GM12865 (cell line): ENCODE measurements at regions not wholly inside any gene's neighbourhood (a gene's known extent, or its start where the extent isn't known, plus 50 kb on each side); places are given as distances from the start of the nearest gene placed in this dataset.
"Not testable (repeated sequence)": the region's sequence is repeated elsewhere in the genome, so short reads cannot be mapped to it uniquely, and the experiment has no call there.

Source experiments
- DNase-seq: peaks from one replicate; pipeline ENCODE4 v3.0.0; 2010; ENCODE audit warnings: low read depth
- H3K4me3 ChIP-seq: 2 replicates; pipeline ENCODE4 v1.5.1; 2011; ENCODE audit warnings: mild to moderate bottlenecking, low read depth, low read length, control low read depth
- TF ChIP-seq, protein P1 (sequence below): IDR thresholded peaks from 2 replicates; pipeline ENCODE4 v1.5.1; 2011; ENCODE audit warnings: low read length, control low read depth, low read depth, inconsistent platforms; ENCODE audit not compliant: insufficient read depth; ENCODE audit errors: missing control alignments

DNA sequence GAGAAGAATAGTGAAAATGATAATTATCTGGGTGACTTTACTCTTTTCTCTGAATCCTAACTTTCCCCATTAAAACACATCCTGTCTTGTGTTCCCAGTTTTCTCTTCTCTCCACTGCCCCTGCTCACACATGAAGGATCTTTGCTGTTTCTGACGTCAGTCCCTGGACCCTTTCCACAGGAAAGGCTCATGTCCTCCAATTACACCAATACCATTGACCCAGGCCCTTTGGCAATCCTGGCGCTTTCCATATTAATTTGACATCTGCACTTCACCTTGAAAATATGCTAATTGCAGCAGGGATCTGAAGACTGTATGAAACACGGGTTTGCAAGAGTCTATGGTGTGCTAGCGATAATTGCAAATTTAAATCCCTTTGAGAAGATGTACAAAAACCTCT lies 170.2 kb upstream of the GOT2 start:
- H3K4me3 ChIP-seq: no peak overlapping the region
- no peak for DNase-seq
- TF ChIP-seq, protein P1, sequence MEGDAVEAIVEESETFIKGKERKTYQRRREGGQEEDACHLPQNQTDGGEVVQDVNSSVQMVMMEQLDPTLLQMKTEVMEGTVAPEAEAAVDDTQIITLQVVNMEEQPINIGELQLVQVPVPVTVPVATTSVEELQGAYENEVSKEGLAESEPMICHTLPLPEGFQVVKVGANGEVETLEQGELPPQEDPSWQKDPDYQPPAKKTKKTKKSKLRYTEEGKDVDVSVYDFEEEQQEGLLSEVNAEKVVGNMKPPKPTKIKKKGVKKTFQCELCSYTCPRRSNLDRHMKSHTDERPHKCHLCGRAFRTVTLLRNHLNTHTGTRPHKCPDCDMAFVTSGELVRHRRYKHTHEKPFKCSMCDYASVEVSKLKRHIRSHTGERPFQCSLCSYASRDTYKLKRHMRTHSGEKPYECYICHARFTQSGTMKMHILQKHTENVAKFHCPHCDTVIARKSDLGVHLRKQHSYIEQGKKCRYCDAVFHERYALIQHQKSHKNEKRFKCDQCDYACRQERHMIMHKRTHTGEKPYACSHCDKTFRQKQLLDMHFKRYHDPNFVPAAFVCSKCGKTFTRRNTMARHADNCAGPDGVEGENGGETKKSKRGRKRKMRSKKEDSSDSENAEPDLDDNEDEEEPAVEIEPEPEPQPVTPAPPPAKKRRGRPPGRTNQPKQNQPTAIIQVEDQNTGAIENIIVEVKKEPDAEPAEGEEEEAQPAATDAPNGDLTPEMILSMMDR: no peak

DNA sequence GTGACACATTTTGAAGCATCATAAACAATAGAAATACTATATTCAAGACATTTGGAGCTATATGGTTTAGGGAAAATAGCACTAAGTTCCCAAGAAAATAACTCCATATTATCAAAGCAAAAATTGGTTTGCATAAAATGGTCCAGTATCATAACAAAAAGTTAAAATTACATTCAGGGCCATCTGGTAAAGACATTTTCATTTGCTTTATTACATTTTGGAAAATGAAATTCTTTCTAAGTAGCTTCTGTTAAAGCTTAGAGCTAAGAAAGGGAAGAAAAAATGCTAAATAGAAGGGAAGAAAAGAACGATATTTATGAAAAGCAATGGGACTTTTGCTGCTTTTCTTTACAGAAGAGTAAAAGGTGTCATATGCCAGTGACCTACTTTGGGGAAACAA lies 155.4 kb upstream of the GOT2 start:
- TF ChIP-seq, protein P1: no peak
- DNase-seq: no peak

DNA sequence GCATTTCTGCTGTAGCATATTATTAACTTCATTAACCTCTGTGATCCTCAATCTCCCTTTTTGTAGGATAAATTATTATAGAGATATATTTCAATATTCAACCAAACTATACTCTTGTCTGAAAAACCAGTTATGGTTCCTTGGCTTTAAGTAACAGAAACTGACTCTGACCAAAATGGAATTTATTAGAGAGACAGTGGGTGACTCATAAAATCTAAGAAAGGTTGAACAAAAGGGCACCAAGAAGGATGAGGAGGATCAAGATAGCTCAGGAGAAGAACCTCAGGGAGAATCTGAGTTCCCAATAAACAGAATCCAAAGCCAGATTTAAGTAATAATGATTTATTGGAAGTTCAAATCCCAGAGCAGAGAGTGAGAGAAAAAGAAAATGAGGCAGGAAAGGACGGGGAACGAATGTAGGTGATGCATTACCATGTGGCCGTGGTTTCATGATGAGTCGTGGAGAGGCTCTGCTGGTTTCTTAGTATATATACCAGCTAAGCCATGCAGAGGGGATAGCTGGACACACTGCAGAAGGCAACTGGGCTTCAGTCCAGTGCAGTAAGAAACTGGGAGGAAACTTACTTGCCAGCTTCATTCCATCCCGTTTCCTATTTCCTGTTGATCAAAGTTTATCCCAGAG lies 151.5 kb upstream of the GOT2 start:
- TF ChIP-seq, protein P1: no peak
- peak; percentile 16 for DNase-seq
- no peak overlapping the region for H3K4me3 ChIP-seq

More for the DNA sequence above, 155.4 kb upstream of the GOT2 start:
- no peak overlapping the region for H3K4me3 ChIP-seq

DNA sequence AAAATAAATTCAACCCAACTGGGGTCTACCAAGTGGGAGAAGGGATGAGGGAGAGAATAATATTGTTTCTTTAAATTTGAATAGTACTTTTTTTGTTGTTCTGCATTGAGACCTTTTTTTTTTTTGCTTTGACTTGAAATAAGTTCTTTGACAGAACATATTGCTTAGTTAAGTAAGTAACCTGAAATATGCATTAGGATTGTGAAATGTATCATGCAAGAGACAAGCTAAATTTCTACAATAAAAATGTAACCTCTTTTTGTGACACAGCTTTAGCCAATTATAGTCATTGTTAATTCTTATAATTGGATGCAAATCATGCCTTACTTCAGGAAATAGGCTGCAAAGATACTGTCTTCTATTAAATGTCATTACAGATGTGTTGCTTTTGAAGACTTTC lies 150.0 kb upstream of the GOT2 start:
- H3K4me3 ChIP-seq: no peak overlapping the region
- TF ChIP-seq, protein P1: no peak
- DNase-seq: no peak

DNA sequence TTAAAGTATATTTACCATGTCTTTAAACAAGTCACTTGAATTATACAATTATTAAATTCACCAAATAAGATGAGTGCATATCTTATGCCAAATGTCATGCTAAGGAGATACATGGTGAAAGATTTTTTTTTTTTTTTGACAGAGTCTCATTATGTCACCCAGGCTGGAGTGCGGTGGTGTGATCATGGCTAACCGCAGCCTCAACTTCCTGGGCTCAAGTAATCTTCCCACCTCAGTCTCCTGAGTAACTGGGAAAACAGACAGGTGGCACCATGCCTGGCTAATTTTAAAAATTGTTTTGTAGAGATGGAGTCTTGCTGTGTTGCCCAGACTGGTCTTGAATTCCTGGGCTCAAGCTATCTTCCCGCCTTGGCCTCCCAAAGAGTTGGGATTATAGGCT lies 149.0 kb upstream of the GOT2 start:
- TF ChIP-seq, protein P1: no peak
- no peak for DNase-seq
- no peak overlapping the region for H3K4me3 ChIP-seq

DNA sequence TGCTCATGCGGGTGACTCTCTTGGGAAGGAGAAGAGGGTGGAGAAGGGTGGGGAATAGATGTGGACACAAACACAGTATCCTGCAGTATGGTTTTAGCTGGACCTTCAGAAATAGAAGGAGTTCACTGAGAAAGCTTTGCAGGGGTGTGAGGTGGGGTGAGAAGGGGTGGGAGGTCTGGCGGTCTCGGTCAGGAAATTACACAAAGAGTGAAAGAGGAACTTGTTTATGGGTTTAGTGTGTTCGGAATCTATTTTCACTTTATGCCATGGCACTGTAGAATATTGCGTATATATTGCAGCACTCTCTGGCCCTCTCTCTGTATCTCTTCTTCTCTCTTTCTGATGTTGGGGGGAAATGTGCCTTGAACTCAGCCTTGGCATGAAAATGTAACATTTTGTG lies 148.2 kb upstream of the GOT2 start:
- no peak overlapping the region for H3K4me3 ChIP-seq
- peak; percentile 58 for DNase-seq
- TF ChIP-seq, protein P1: no peak

DNA sequence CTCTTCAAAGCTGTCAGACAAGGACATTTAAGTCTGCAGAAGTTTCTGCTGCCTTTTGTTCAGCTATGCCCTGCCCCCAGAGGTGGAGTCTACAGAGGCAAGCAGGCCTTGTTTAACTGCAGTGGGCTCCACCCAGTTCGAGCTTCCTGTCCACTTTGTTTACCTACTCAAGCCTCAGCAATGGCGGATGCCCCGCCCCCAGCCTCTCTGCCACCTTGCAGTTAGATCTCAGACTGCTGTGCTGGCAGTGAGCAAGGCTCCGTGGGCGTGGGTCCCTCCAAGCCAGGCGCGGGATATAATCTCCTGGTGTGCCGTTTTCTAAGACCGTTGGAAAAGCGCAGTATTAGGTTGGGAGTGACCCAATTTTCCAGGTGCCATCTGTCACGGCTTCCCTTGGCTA lies 144.5 kb upstream of the GOT2 start:
- not testable (repeated sequence) for DNase-seq, H3K4me3 ChIP-seq
